HG02798 (cell line): ENCODE measurements at regions not wholly inside any gene's neighbourhood (a gene's known extent, or its start where the extent isn't known, plus 50 kb on each side); places are given as distances from the start of the nearest gene placed in this dataset.
"Not testable (repeated sequence)": the region's sequence is repeated elsewhere in the genome, so short reads cannot be mapped to it uniquely, and the experiment has no call there.

ENCODE experiments used
- ATAC-seq: cut with Tn5 transposase; IDR thresholded peaks from one replicate; pipeline ENCODE4 v1.9.1; 2021; ENCODE audit warnings: mild to moderate bottlenecking; ENCODE audit not compliant: unreplicated experiment, poor library complexity

GRCh38 chr13:65275838-65276630, 1954.1 kb downstream of the PCDH9 start:
- ATAC-seq, result no peak

- ATAC-seq, result no peak
These were observed 1955.0 kb downstream of the PCDH9 start for GRCh38 chr13:65275108-65275507.

- not testable (repeated sequence) for ATAC-seq
These were observed 1956.2 kb downstream of the PCDH9 start for GRCh38 chr13:65273811-65274420.

GRCh38 chr13:65268009-65268408, 1962.1 kb downstream of the PCDH9 start:
- no peak for ATAC-seq

DNA sequence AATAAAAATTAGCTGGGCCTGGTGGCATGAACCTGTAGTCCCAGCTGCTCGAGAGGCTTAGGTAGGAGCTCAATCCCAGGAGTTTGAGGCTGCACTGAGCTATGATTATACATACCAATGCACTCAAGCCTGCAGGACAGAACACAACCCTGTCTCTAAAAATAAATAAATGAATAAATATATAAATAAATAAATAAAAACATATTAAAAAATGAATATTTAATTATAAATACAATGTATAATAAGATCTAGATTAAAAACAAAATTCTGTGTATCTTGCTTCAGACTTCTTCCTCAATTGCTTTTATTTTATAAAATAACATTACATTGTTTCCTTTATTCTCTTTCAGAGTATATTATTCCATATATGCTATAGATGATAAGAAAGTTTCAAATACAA, 1964.1 kb downstream of the PCDH9 start:
- no peak for ATAC-seq

DNA sequence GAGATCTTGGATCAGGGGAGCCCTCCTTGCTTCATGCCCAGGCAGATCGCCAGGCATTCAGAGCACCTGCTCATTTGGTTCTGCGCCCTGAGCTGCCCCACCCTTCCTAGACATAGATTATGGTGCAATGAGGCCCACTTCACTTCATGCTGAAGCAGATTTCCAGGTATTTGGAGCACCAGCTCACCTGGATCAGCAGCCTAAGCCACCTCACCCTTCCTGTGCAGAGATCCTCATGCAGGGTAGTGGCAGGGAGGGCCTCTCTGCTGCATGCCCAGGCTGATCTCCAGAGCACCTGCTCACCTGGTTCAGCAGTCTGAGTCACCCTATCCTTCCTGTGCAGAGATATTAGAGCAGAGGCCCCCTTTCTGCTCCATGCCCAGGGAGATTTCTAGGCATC, 1966.1 kb downstream of the PCDH9 start:
- ATAC-seq, result no peak

DNA sequence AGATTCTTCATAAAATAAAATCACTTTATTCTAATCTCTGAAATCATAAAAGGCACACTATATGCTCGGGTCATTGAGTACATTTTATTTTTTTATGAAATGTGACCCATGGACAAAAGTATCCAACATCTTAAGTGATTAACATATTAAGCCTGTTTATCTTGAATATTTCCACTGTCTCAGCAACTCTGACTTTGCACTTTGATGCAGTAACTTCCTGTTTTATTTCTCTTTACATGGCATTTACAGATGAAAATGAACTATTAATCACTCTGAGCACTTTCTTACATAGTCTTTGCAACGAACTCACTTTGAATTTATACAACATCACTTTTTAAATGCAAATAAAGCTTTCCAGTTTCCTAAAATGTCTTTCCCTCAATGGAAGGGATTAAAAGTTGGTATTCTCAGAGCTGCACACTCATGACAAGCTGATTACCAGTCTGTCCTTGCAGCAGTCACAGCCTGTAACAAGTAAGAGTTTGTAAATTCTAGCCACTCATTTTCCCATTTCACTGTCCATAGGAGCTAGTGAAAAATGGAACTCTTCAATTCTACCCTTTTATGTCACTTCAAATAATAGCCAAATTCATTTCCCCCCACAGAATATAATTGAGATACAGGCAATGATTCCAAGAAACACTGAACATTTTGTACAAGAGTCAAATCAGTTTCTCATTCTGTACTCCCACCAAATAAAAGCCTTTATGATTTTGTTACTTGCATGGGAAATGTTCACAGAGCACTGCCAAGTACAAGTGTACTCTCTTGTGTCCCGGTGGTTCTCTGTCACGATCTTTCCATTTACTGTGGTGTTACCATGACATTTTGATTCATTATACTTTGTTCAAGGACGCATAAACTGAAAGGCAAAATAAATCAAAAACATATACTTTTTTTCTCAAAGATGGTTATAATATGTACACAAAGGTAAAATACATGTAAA, 1968.9 kb downstream of the PCDH9 start:
- ATAC-seq, result no peak

DNA sequence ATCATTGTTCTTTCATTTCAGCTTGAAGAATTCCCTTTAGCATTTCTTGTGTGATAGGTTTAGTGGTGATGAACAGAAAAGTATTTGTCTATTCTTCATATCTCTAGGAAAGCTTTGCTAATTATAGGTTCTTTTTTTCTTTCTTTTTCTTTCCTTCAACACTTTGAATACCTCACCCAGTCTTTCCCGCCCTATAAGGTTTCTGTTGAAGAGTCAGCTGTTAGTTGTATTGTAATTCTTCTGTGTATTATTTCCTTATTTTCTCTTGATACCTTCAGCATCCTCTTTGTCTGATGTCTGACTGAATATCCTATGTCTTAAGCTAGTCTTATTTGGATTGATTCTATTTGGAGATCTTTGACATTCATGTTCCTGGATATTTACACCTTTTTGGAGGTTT, 1989.4 kb downstream of the PCDH9 start:
- ATAC-seq, result no peak

- no peak for ATAC-seq
These were observed 1993.2 kb downstream of the PCDH9 start for GRCh38 chr13:65236841-65237418.

- ATAC-seq, result no peak
These were observed 2012.6 kb downstream of the PCDH9 start for GRCh38 chr13:65217471-65217995.

GRCh38 chr13:65202845-65203244, 2027.3 kb downstream of the PCDH9 start:
- not testable (repeated sequence) for ATAC-seq

GRCh38 chr13:65188721-65189120, 2041.4 kb downstream of the PCDH9 start:
- no peak for ATAC-seq

GRCh38 chr13:65168026-65168425, 2062.1 kb downstream of the PCDH9 start:
- ATAC-seq, result no peak

- ATAC-seq, result no peak
These were observed 2063.5 kb downstream of the PCDH9 start for GRCh38 chr13:65166675-65167074.

- no peak for ATAC-seq
These were observed 2070.3 kb downstream of the PCDH9 start for GRCh38 chr13:65159803-65160202.

DNA sequence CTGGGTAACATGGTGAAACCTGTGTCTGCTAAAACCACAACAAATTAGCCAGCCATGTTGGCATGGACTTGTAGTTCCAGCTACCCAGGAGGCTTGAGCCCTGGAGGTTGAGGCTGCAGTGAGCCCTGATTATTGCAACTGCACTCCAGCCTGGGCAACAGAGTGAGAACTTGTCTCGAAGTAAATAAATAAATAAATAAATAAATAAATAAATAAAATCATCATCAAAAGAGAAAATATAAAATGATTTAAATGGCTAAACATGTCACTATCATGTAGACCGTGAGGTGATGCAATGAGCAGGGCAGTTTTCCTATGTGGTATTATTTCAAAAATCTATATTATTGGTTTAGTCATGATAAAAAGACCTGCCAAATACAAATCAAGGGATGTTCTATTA, 2074.3 kb downstream of the PCDH9 start:
- no peak for ATAC-seq

DNA sequence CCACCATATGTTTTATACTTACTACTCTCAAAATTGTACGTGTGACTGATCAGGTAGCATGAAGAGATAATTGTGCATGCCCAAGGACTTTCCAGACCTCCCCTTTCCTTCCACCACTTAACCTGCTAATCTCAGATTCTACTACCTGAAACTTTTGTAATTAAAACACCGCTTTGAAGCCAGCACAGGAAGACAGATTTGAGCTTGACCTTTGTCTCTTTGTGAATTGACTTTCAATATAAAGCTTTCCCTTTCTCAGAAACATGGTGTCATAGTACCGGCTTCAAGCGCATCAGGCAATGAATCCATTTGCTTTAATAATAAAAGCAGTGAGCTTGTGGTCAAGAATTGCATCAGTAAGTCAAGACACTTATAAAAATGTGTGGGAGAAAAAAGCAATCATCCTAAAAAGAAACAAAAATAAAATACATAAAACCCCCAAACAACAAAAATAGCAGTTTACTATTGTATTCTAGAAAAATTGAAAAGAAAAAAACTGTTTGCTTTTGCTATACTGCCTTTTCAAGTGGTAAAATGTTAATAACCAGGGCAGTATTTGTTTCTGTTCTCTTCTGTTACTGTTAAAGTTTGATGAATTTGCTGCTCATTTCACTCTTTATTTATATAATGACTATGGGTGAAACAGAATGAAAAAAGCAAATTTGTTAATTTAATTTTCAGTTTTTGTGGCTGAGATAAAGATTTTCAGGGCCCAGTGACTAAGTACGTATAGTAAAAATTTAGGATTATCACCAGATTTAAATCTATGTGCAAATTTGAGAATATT, 2075.3 kb downstream of the PCDH9 start:
- peak; percentile 23 for ATAC-seq

- no peak for ATAC-seq
These were observed 2080.4 kb downstream of the PCDH9 start for GRCh38 chr13:65149687-65150086.

DNA sequence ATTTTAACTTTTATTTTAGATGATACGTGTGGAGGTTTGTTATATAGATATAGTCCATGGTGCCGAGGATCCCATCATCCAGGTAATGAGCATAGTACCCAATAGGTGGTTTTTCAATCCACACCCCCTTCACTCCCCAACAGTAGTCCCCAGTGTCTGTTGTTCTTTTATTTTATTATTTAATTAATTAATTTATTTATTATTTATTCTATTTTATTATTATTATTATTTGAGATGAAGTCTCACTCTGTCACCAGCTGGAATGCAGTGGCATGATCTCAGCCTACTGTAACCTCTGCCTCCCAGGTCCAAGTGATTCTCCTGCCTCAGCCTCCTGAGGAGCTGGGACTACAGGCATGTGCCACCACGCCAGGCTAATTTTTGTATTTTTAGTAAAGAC, 2086.2 kb downstream of the PCDH9 start:
- ATAC-seq, result no peak

DNA sequence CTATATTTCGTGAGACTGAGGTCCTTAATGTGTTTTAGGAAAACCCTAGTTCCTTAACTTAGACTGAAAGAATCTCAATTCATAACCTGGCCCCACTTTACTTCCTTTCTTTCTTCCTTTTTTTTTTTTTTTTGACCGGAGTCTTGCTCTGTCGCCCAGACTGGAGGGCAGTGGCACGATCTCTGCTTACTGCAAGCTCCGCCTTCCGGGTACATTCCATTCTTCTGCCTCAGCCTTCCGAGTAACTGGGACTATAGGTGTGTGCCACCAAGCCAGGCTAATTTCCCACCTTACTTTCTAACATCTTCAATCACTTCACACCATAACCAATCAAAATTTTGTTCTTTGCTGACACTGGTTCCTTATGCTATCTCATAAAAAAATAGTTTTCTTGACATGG, 2097.0 kb downstream of the PCDH9 start:
- no peak for ATAC-seq
